DOHH2 (cell line): ENCODE measurements at regions not wholly inside any gene's neighbourhood (a gene's known extent, or its start where the extent isn't known, plus 50 kb on each side); places are given as distances from the start of the nearest gene placed in this dataset.

ENCODE experiments used
- H3F3A ChIP-seq: fragments of 200-600 bp; sonication (generic), shearing (Covaris generic); 2 replicates; pipeline ENCODE4 v1.6.0; 2016; ENCODE audit warnings: antibody characterized with exemption, mild to moderate bottlenecking; ENCODE audit not compliant: control insufficient read depth, insufficient read depth
- H3K27ac ChIP-seq: fragments of 200-600 bp; sonication (generic); 2 replicates; pipeline ENCODE4 v1.5.1; 2014; ENCODE audit warnings: low read depth, mild to moderate bottlenecking, low read length, moderate library complexity
- H3K27me3 ChIP-seq: fragments of 200-600 bp; sonication (generic); 2 replicates; pipeline ENCODE4 v1.6.1; 2014; ENCODE audit warnings: mild to moderate bottlenecking, low read length, mixed read lengths; ENCODE audit not compliant: control insufficient read depth
- H3K36me3 ChIP-seq: fragments of 200-600 bp; sonication (generic); 2 replicates; pipeline ENCODE4 v1.6.1; 2014; ENCODE audit warnings: mild to moderate bottlenecking, low read length, moderate library complexity, mixed read lengths; ENCODE audit not compliant: control insufficient read depth
- H3K4me1 ChIP-seq: fragments of 200-600 bp; sonication (generic); 2 replicates; pipeline ENCODE4 v1.6.1; 2014; ENCODE audit warnings: mild to moderate bottlenecking, low read length, mixed read lengths; ENCODE audit not compliant: control insufficient read depth
- H3K4me2 ChIP-seq: fragments of 200-600 bp; sonication (generic); 2 replicates; pipeline ENCODE4 v1.6.0; 2014; ENCODE audit warnings: mild to moderate bottlenecking, low read length, moderate library complexity
- H3K4me3 ChIP-seq: fragments of 200-600 bp; sonication (generic); 2 replicates; pipeline ENCODE4 v1.5.1; 2014; ENCODE audit warnings: mild to moderate bottlenecking, low read length, mixed read lengths
- H3K79me2 ChIP-seq: fragments of 200-600 bp; sonication (generic); 2 replicates; pipeline ENCODE4 v1.6.1; 2014; ENCODE audit warnings: mild to moderate bottlenecking, low read length, mixed read lengths; ENCODE audit not compliant: control insufficient read depth
- H3K9me2 ChIP-seq: fragments of 200-600 bp; sonication (generic); replicated peaks from 2 replicates; pipeline ENCODE4 v1.6.1; 2014; ENCODE audit warnings: mild to moderate bottlenecking, low read length, mixed read lengths; ENCODE audit not compliant: control insufficient read depth
- H3K9me3 ChIP-seq: fragments of 200-600 bp; sonication (generic); 2 replicates; pipeline ENCODE4 v1.6.1; 2014; ENCODE audit warnings: antibody characterized with exemption, low read length, mixed read lengths; ENCODE audit not compliant: control insufficient read depth, insufficient read depth
- H4K20me1 ChIP-seq: fragments of 200-600 bp; sonication (generic); 2 replicates; pipeline ENCODE4 v1.6.0; 2014; ENCODE audit warnings: low read depth, mild to moderate bottlenecking, antibody characterized with exemption, low read length, moderate library complexity; ENCODE audit not compliant: control insufficient read depth, insufficient read depth
- CTCF ChIP-seq: fragments of 200-600 bp; sonication (generic); IDR thresholded peaks from one replicate; pipeline ENCODE4 v1.5.1; 2014; ENCODE audit warnings: antibody characterized with exemption, mild to moderate bottlenecking, low read depth, low read length; ENCODE audit not compliant: poor library complexity, severe bottlenecking
- EZH2phosphoT487 ChIP-seq: fragments of 200-600 bp; sonication (generic); IDR thresholded peaks from 2 replicates; pipeline ENCODE4 v1.6.1; 2017; ENCODE audit warnings: borderline replicate concordance, mild to moderate bottlenecking, antibody characterized with exemption, low read length, moderate library complexity, mixed read lengths

- H3K27me3 ChIP-seq = no peaks in the 10 kb centered on the region
- H3K4me1 ChIP-seq = no peaks in the 10 kb centered on the region
- no peaks in the 10 kb centered on the region for H3K36me3 ChIP-seq
- H3K9me3 ChIP-seq = no peaks in the 10 kb centered on the region
- no peak overlapping the region for H3K27ac ChIP-seq
- H3F3A ChIP-seq = no peaks in the 10 kb centered on the region
- TF ChIP-seq CTCF = no peak
- no peaks in the 10 kb centered on the region for H3K9me2 ChIP-seq
- H3K79me2 ChIP-seq = no peaks in the 10 kb centered on the region
- H3K4me3 ChIP-seq = no peak overlapping the region
- H4K20me1 ChIP-seq = no peaks in the 10 kb centered on the region
- H3K4me2 ChIP-seq = no peak overlapping the region
Measured at GRCh38 chr11:103636232-103636631, 400.2 kb upstream of the DDI1 start.

GRCh38 chr11:103637295-103637694, 399.1 kb upstream of the DDI1 start:
- Histone ChIP-seq H3K4me2 (no peak overlapping the region), H3K4me3 (no peak overlapping the region), H3K79me2 (no peaks in the 10 kb centered on the region), H3K4me1 (no peaks in the 10 kb centered on the region), H3K36me3 (no peaks in the 10 kb centered on the region), H3K9me2 (no peaks in the 10 kb centered on the region), H3K27me3 (no peaks in the 10 kb centered on the region), H3F3A (no peaks in the 10 kb centered on the region), H3K9me3 (no peaks in the 10 kb centered on the region), H4K20me1 (no peaks in the 10 kb centered on the region), H3K27ac (no peak overlapping the region)
- no peak for TF ChIP-seq CTCF
- TF ChIP-seq EZH2phosphoT487 = no peak

GRCh38 chr11:103637831-103638230, 398.6 kb upstream of the DDI1 start:
- Histone ChIP-seq H3K36me3 (no peaks in the 10 kb centered on the region), H3F3A (no peaks in the 10 kb centered on the region), H3K27ac (no peak overlapping the region), H3K4me2 (no peak overlapping the region), H3K27me3 (no peaks in the 10 kb centered on the region), H3K4me3 (no peak overlapping the region), H3K9me3 (no peaks in the 10 kb centered on the region), H4K20me1 (no peaks in the 10 kb centered on the region), H3K9me2 (no peaks in the 10 kb centered on the region), H3K79me2 (no peaks in the 10 kb centered on the region), H3K4me1 (no peaks in the 10 kb centered on the region)
- TF ChIP-seq EZH2phosphoT487 = no peak
- no peak for TF ChIP-seq CTCF

GRCh38 chr11:103644676-103645075, 391.8 kb upstream of the DDI1 start:
- no peak for TF ChIP-seq EZH2phosphoT487
- no peak for TF ChIP-seq CTCF
- no peaks in the 10 kb centered on the region for H3K9me2 ChIP-seq
- H4K20me1 ChIP-seq = no peaks in the 10 kb centered on the region
- no peaks in the 10 kb centered on the region for H3K9me3 ChIP-seq
- H3K36me3 ChIP-seq = no peaks in the 10 kb centered on the region
- H3F3A ChIP-seq = no peaks in the 10 kb centered on the region
- H3K27me3 ChIP-seq = no peaks in the 10 kb centered on the region
- no peak overlapping the region for H3K27ac ChIP-seq
- no peak overlapping the region for H3K4me3 ChIP-seq
- peaks cover 13% of the 10 kb centered on the region for H3K4me1 ChIP-seq
- no peak overlapping the region for H3K4me2 ChIP-seq
- no peaks in the 10 kb centered on the region for H3K79me2 ChIP-seq
